HTR-8/SVneo (cell line): ENCODE measurements at regions not wholly inside any gene's neighbourhood (a gene's known extent, or its start where the extent isn't known, plus 50 kb on each side); places are given as distances from the start of the nearest gene placed in this dataset.

ENCODE experiments used
- DNase-seq: peaks from one replicate; pipeline ENCODE4 v3.0.0; 2011; ENCODE audit warnings: low spot score, mixed read lengths; ENCODE audit not compliant: insufficient read length
- FAIRE-seq: peaks from 2 replicates; lab custom pipeline; 2011; peaks lifted over from hg19 to GRCh38; lab: Jason Lieb, UNC

DNA sequence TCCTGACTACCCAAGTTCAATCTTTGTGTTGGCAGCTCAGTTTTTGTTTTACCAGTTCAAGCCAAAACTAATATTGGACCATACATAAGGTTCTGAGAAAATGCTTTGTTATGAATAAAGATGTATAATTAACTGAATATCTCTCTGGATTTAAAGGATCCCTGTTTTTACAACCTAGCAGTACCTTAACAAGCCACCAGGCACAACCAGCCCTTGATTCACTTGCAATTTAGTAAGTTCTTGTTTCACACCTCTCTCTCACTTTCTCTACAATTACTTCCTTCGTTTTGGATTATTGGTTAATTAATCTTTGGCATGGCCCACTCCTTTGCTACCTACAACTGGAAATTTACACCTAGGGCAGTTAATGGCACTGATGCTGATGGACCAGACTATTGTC lies 531.9 kb downstream of the SQOR start:
- no peak for DNase-seq
- no peak for FAIRE-seq

GRCh38 chr15:46170326-46170725 lies 535.5 kb downstream of the SQOR start:
- no peak for DNase-seq
- FAIRE-seq, result no peak

DNA sequence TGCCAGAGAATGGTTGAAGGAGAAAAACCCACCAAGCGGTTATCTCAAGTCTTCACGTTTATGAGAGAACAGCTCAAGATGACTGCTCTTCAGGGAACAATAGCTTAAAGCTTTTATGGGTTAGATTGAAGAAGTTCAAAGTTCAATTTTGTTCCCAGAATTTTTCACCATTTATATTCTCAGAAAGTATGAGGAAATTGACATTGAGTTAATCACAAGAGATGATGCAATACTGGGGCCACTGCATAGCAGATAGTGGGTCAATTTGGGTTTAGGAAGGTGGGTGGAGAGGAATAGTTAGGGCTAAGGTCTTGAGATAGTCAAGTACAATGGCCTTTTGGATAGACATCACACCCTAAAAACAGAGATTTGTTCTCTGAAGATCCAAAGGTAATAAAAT lies 539.3 kb downstream of the SQOR start:
- DNase-seq (no peak), FAIRE-seq (no peak)

DNA sequence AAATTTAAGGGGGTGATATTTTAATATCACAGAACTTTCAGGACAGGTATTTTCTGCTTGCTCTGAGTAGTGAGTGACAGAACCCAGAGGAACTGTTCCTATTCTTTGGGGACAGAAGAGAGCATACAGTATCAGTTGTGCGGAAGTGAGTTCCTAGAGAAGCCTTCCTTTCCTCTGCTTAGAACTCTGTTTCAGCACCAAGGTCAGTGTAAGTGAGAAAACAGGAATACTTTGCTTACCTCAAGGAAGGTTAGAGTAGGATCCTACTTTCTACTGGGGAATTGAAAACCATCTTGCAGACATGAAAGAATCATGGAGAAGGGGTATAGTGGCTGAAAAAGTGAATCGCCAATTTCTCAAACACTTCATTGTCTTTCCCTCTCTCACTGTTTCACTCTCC lies 542.4 kb downstream of the SQOR start:
- no peak for FAIRE-seq

DNA sequence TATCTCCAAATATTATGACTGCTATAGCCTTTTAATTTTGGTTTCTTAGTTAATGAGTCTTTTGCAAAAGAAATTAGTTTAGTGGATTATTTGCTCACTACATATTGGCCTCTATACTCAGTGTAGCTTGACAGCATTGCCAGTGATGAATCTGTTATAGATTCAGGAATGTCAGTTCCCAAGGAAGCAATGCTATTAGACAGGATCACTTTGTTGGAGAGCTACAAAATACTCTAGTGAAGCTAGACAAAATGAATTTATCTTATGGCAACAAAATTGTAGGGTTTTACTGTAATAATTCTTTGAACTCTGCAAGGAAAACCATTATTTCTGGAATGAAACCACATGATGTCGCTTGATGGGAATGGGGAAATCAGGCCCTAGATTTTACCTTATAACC lies 543.3 kb downstream of the SQOR start:
- no peak for DNase-seq
- no peak for FAIRE-seq

More for the DNA sequence above, 542.4 kb downstream of the SQOR start:
- DNase-seq, result no peak

GRCh38 chr15:46207341-46207740 lies 572.5 kb downstream of the SQOR start:
- no peak for DNase-seq
- no peak for FAIRE-seq

DNA sequence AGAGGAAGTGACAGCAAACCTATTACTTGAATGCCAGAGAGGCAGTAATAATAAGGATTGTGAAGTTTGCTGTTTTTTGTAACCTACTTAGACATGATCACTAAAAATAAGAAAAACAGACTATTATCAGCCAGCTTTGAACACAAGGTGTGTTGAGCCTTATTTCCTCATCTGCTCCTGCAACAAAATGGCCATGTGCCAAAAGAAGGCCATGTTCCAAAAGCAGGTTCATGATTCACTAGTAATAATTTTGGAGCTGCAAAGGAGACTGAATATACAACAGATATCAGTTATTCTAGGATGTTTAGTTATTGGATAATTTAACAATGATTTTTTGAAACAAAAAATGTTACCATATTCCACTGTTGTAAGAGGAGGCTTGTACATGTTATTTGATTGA lies 578.7 kb downstream of the SQOR start:
- DNase-seq (no peak), FAIRE-seq (no peak)

GRCh38 chr15:46222826-46223225 lies 588.0 kb downstream of the SQOR start:
- DNase-seq (no peak), FAIRE-seq (no peak)

DNA sequence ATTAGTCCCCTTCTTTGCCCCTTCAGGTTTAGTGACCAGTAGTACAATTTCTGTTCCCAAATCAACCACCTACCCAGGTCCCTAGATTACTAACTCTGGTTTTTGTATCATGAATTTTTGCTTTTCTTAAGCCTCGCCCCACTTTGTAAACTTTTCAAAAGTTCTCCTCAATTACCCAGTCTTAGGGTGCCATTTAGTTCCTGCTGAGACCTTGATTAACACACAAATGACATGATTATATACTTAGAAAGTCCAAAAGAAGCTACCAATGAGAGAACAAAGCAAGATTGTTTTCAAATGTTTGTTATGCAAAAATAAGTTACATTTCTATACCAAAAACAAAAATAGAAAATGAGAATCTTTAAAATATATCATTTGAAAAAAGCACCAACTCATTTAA lies 594.4 kb downstream of the SQOR start:
- FAIRE-seq (no peak), DNase-seq (no peak)

GRCh38 chr15:46231786-46232185 lies 597.0 kb downstream of the SQOR start:
- FAIRE-seq, result no peak

DNA sequence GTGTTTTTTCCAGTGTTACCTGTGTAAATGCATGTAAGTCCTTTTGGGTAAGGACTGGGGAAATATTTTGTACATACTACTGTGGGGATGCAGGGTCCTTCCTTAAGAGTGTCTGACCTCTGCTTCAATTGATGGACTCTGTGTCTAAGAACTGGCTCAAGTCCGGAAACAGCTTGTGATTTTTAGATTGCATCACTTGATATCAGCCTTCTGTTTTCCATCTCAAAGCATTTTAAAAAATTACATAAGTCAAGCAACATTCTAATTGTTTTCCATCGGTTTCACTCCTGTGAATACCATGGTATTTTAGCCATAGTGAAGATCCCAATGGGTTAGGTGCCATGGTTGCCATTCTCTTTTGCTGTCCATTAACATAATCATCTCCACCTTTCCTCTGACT lies 597.6 kb downstream of the SQOR start:
- FAIRE-seq, result no peak
- no peak for DNase-seq

More at GRCh38 chr15:46231786-46232185, 597.0 kb downstream of the SQOR start:
- DNase-seq, result no peak

GRCh38 chr15:46242935-46243334 lies 608.1 kb downstream of the SQOR start:
- FAIRE-seq (no peak), DNase-seq (no peak)

DNA sequence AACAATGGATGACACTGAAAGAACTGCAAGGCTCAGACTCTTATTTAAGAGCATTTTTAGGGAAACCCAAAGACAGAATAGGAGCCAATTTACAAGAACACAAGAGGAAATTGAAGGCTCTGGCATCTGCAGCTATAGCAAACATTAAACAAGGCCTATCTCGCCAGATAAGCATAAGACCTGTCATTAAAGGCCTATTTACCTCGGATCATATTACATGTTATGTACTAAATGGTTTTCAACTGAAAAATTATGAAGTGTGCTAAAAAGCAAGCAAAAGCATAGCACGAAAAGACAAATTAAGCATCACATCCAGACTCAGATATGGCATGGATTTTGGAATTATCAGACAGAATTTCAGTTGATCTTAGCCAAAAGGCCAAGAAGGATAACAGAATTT lies 617.1 kb downstream of the SQOR start:
- FAIRE-seq, result no peak
- DNase-seq, result no peak

DNA sequence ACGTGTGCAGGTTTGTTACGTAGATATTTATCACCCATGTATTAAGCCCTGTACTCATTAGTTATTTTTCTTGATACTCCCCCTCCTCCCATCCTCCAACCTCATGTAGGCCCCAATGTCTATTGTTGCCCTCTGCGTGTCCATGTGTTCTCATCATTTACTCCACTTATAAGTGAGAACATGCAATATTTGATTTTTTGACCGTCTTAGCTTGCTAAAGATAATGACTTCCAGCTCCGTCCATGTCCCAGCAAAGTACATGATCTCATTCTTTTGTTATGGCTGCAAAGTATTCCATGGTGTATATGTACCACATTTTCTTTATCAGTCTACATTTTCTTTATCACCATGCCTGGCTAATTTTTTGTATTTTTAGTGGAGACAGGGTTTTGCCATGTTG lies 623.2 kb downstream of the SQOR start:
- no peak for FAIRE-seq
- no peak for DNase-seq

- FAIRE-seq (no peak), DNase-seq (no peak)
These were observed 626.1 kb downstream of the SQOR start for GRCh38 chr15:46260937-46261336.

- DNase-seq, result no peak
- FAIRE-seq, result no peak
These were observed 631.0 kb downstream of the SQOR start for GRCh38 chr15:46265664-46266347.

DNA sequence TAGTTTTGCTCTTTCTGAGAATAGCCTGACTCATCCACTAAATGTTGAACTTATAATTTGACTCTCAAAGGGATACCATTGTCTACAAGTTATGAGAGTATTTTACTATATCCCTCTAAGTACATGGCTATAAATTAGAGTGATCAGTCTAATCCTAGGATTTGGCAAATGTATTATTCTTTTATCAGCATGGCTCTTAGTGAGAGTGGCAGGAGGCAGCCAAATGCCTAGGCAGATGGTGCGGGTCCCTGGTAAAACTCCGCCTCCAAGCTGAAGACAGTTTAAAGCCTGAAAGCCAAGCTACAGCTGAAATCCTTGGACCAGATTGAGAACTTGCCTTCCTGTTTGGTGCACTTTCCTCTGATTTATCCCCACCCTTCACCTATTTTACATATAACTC lies 631.8 kb downstream of the SQOR start:
- DNase-seq, result no peak
- FAIRE-seq, result no peak

- FAIRE-seq (no peak), DNase-seq (no peak)
These were observed 635.8 kb downstream of the SQOR start for GRCh38 chr15:46270481-46271147.

- FAIRE-seq (no peak), DNase-seq (no peak)
These were observed 640.9 kb downstream of the SQOR start for GRCh38 chr15:46275701-46276100.

- no peak for DNase-seq
- FAIRE-seq, result no peak
These were observed 642.6 kb downstream of the SQOR start for GRCh38 chr15:46277451-46277850.

DNA sequence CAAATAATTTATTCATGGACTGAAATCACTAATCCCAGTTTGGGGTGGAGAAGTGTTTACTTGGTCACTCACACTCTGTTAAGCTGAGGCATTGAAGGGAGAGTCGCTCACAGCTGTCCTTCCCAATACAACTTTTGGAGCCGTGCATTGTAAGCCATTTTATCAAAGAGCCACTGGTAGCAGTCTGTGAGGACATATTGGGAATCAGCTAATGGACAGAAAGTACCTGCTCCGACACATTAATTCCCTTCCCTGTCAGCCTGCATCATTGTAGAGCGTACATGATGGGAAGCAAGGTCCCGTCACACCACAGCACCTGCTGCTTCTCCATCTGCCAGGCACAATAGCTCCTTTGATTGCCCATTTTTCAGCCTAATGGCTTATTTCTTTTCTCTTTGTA lies 643.2 kb downstream of the SQOR start:
- no peak for DNase-seq
- no peak for FAIRE-seq

GRCh38 chr15:46278486-46279090 lies 643.8 kb downstream of the SQOR start:
- DNase-seq, result no peak
- no peak for FAIRE-seq
